Suprapubic skin (tissue), 4 donors: ENCODE measurements at regions not wholly inside any gene's neighbourhood (a gene's known extent, or its start where the extent isn't known, plus 50 kb on each side); places are given as distances from the start of the nearest gene placed in this dataset.

Experiments used
- DNase-seq, 2 donors: peaks; one replicate each; pipeline ENCODE4 v3.0.0-alpha.2; 2019; ENCODE audit warnings: low spot score in 2 of 2
- H3K27ac ChIP-seq: fragments of 200-600 bp; sonication (generic); one replicate; pipeline ENCODE4 v1.5.1; 2019
- H3K27me3 ChIP-seq: fragments of 200-600 bp; sonication (generic); one replicate; pipeline ENCODE4 v1.5.1; 2019
- H3K36me3 ChIP-seq: fragments of 200-600 bp; sonication (generic); one replicate; pipeline ENCODE4 v1.5.1; 2019
- H3K4me1 ChIP-seq: fragments of 200-600 bp; sonication (generic); one replicate; pipeline ENCODE4 v1.5.1; 2019
- H3K4me3 ChIP-seq: fragments of 200-600 bp; sonication (generic); one replicate; pipeline ENCODE4 v1.5.1; 2019; ENCODE audit warnings: mild to moderate bottlenecking
- H3K9me3 ChIP-seq: fragments of 200-600 bp; sonication (generic); one replicate; pipeline ENCODE4 v1.5.1; 2019
- EP300 ChIP-seq: sonication (generic); formaldehyde crosslinking; IDR thresholded peaks from one replicate; pipeline ENCODE4 v1.6.1; 2017; ENCODE audit warnings: antibody characterized with exemption
- POLR2A ChIP-seq, 2 donors: fragments of 450-650 bp; IDR thresholded peaks; one replicate each; pipeline ENCODE4 v1.6.1; 2017; ENCODE audit warnings: antibody characterized with exemption in 2 of 2, mild to moderate bottlenecking in 2 of 2, moderate library complexity in 2 of 2
- POLR2AphosphoS5 ChIP-seq, 3 donors: sonication (generic); formaldehyde crosslinking; IDR thresholded peaks; one replicate each; pipeline ENCODE4 v1.6.1; 2017; ENCODE audit warnings: antibody characterized with exemption in 3 of 3
- WGBS: methylation state at CpG from one replicate; pipeline ENCODE4 v1.1.5; 2018; 5-methylcytosine and 5-hydroxymethylcytosine counted together
- TF ChIP-seq, protein P1 (sequence below), 2 donors: fragments of 200-600 bp in 1 of 2; fragments of 450-650 bp in 1 of 2; sonication (generic) in 1 of 2; IDR thresholded peaks; one replicate each; pipeline ENCODE4 v1.5.1; 2016 to 2019; ENCODE audit warnings: antibody characterized with exemption in 2 of 2, mild to moderate bottlenecking in 1 of 2, moderate library complexity in 1 of 2

DNA sequence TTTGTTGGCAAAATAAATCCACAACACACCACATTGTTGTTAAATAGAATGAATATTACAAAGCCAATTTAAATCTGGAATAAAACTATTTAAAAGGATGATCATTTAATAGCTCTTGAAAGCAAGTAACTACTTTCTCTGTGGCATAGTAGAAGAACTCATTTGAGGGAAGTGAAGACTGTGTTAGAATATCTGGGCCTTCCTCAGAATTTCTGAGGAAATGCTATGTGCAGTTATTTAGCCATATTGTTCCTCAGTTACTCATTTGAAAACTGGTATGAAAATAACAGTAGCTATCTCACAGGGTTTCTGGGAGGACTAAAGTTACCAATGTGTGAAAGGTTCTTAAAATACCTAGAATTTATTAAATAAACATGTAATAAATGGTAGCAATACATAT is 595.8 kb downstream of the PSAT1 start:
- no peaks in the 10 kb centered on the region for H3K4me1 ChIP-seq
- H3K27ac ChIP-seq, result no peak overlapping the region

DNA sequence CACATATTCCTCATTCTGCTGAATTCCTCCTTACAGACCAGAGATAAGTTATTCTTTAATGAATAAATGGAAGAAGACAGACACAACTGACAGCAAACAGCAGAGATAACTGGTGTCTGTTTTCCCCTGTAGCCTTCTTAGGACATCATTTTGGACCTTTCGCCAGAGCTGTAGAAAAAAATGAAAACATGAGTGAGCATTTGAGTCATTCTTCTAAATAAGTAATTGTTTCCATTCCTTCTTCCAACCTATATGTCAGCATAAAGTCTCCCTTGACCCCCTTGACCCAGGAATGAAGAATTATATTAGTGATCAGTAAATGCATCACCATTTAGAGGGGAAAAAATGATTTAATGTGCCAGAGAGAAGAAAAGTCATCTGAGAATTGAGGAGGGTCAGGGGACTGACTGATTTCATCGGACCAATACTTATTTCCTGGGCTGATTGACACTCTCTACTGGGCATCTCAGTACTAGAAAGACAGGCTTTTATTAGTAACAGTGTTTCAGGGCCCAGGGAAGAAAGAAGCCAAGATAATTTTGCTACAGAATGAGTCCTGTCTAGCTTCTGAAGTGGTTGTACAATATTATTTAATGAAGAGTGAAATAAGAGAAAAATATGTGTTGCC is 597.0 kb downstream of the PSAT1 start:
- no peaks in the 10 kb centered on the region for H3K27me3 ChIP-seq
- no peaks in the 10 kb centered on the region for H3K4me1 ChIP-seq
- 74% methylated on average over 2 of the region's 2 CpGs for WGBS
- H3K36me3 ChIP-seq, result no peaks in the 10 kb centered on the region
- H3K9me3 ChIP-seq, result peaks cover 5% of the 10 kb centered on the region
- no peak for TF ChIP-seq EP300
- no peak for TF ChIP-seq POLR2AphosphoS5 (IDR thresholded peaks at IDR 0.05)
- TF ChIP-seq, protein P1, sequence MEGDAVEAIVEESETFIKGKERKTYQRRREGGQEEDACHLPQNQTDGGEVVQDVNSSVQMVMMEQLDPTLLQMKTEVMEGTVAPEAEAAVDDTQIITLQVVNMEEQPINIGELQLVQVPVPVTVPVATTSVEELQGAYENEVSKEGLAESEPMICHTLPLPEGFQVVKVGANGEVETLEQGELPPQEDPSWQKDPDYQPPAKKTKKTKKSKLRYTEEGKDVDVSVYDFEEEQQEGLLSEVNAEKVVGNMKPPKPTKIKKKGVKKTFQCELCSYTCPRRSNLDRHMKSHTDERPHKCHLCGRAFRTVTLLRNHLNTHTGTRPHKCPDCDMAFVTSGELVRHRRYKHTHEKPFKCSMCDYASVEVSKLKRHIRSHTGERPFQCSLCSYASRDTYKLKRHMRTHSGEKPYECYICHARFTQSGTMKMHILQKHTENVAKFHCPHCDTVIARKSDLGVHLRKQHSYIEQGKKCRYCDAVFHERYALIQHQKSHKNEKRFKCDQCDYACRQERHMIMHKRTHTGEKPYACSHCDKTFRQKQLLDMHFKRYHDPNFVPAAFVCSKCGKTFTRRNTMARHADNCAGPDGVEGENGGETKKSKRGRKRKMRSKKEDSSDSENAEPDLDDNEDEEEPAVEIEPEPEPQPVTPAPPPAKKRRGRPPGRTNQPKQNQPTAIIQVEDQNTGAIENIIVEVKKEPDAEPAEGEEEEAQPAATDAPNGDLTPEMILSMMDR (IDR thresholded peaks at IDR 0.05), result no peak
- no peak for TF ChIP-seq POLR2A (IDR thresholded peaks at IDR 0.05)
- no peak overlapping the region for H3K27ac ChIP-seq
- no peak for DNase-seq
- H3K4me3 ChIP-seq, result no peak overlapping the region

More for the DNA sequence above, 595.8 kb downstream of the PSAT1 start:
- Histone ChIP-seq H3K36me3 (no peaks in the 10 kb centered on the region), H3K9me3 (peaks cover 5% of the 10 kb centered on the region), H3K27me3 (no peaks in the 10 kb centered on the region), H3K4me3 (no peak overlapping the region)
- TF ChIP-seq, protein P1 (IDR thresholded peaks at IDR 0.05), result no peak
- TF ChIP-seq POLR2A (IDR thresholded peaks at IDR 0.05) (no peak), EP300 (no peak), POLR2AphosphoS5 (IDR thresholded peaks at IDR 0.05) (no peak)
- DNase-seq, result no peak

DNA sequence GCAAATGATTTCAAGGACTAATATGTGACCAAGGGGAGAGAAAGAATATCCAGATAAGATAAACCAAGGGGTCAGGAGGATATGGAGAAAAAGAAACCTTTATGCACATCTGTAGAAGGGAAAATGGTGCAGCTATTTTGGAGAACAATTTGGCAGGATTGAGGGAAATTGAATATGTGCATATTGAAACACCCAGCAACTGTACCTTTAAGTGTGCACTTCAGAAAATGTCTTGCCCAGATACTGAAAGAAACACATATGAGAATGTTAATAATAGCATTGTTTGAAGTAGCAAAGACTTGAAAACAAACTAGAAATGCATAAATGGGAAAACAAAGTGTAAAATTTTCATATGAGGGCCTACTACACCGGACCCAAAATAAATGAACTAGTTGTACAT is 599.6 kb downstream of the PSAT1 start:
- no peak for DNase-seq
- Histone ChIP-seq H3K27ac (no peak overlapping the region), H3K9me3 (no peaks in the 10 kb centered on the region), H3K4me3 (no peak overlapping the region), H3K27me3 (no peaks in the 10 kb centered on the region), H3K36me3 (no peaks in the 10 kb centered on the region), H3K4me1 (no peaks in the 10 kb centered on the region)
- TF ChIP-seq EP300 (no peak), POLR2AphosphoS5 (IDR thresholded peaks at IDR 0.05) (no peak), POLR2A (IDR thresholded peaks at IDR 0.05) (no peak)
- WGBS, result 87% methylated on average over 1 of the region's 1 CpG

DNA sequence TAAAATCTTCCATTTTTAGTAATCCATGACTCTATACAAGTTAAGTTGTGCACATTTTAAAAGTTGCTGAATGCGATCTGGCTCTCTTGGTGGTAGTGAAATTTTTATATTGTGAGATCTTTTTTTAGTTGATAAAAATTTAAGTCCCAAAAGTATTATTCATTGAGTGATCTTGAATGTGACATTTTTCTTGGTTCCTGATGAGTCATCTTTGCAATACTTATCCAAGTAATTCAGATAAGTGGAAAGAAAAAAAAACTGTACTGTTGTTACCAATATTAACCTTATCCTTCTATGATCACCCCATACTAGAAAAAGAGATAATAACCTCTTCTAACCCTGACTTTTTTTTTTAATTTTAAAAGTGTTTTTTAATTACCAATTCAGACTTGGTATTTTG is 601.3 kb downstream of the PSAT1 start:
- Histone ChIP-seq H3K4me3 (no peak overlapping the region), H3K36me3 (no peaks in the 10 kb centered on the region), H3K27ac (no peak overlapping the region), H3K9me3 (no peaks in the 10 kb centered on the region), H3K4me1 (no peaks in the 10 kb centered on the region), H3K27me3 (no peaks in the 10 kb centered on the region)
- 79% methylated on average over 1 of the region's 1 CpG for whole genome bisulfite sequencing
- DNase-seq, result no peak
- TF ChIP-seq EP300 (no peak), POLR2AphosphoS5 (IDR thresholded peaks at IDR 0.05) (no peak), POLR2A (IDR thresholded peaks at IDR 0.05) (no peak)
- TF ChIP-seq, protein P1 (IDR thresholded peaks at IDR 0.05), result no peak

DNA sequence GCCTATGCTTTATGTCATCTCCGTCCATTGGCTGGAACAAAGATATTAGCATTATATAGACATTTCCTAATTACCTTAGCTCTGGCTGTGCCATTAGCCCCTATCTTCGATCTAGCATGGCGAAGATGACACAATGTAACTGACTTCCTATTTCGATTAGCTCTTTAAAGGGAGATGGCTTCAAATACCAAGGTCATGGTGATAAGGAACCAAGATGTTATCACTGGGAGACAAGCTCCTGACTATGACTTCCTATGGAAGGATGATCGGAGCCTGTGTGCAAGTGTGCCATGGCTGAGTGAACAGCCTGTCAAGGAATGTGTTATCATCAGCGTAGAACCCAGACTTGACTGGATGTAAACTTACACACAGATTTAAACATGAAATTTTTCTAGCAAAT is 602.1 kb downstream of the PSAT1 start:
- Histone ChIP-seq H3K27me3 (no peaks in the 10 kb centered on the region), H3K9me3 (no peaks in the 10 kb centered on the region), H3K27ac (no peak overlapping the region), H3K4me1 (no peaks in the 10 kb centered on the region), H3K36me3 (no peaks in the 10 kb centered on the region), H3K4me3 (no peak overlapping the region)
- DNase-seq, result no peak
- no peak for TF ChIP-seq POLR2A (IDR thresholded peaks at IDR 0.05)
- TF ChIP-seq, protein P1 (IDR thresholded peaks at IDR 0.05), result no peak
- no peak for TF ChIP-seq EP300
- WGBS, result 89% methylated on average over 6 of the region's 6 CpGs

DNA sequence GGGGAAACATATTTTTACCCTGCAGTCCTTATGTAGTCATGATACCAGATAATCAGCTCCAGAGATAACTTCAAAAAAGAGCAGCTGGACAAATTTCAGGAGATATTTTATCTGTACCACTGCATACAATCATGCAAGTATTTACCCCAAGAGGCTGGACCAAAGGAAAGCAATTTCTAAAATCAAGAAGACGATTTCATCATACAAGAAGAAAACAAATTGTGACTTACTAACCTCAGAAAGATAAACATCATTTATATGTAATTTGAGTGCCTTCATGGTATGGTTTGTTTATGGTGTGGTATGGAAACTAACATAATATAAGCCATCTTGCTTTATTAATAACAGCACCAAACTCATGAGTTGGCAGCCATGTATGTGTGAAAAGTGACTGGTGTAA is 603.6 kb downstream of the PSAT1 start:
- DNase-seq, result no peak
- WGBS, result 60% methylated on average over 1 of the region's 1 CpG
- Histone ChIP-seq H3K27ac (no peak overlapping the region), H3K27me3 (no peaks in the 10 kb centered on the region), H3K4me1 (no peaks in the 10 kb centered on the region), H3K9me3 (no peaks in the 10 kb centered on the region), H3K36me3 (no peaks in the 10 kb centered on the region), H3K4me3 (no peak overlapping the region)
- no peak for TF ChIP-seq POLR2AphosphoS5 (IDR thresholded peaks at IDR 0.05)
- TF ChIP-seq POLR2A (IDR thresholded peaks at IDR 0.05), result no peak
